GDM1 (cell line): ENCODE measurements at regions not wholly inside any gene's neighbourhood (a gene's known extent, or its start where the extent isn't known, plus 50 kb on each side); places are given as distances from the start of the nearest gene placed in this dataset.

Experiments
- DNase-seq: peaks from one replicate; lab custom pipeline; 2025; lab: John Stamatoyannopoulos, UW

GRCh38 chr9:118306801-118307200 is 602.6 kb downstream of the TLR4 start:
- no peak for DNase-seq

GRCh38 chr9:118313965-118314364 is 609.8 kb downstream of the TLR4 start:
- DNase-seq: no peak

- no peak for DNase-seq
Measured at GRCh38 chr9:118316831-118317343, 612.7 kb downstream of the TLR4 start.

GRCh38 chr9:118318770-118319431 is 614.7 kb downstream of the TLR4 start:
- no peak for DNase-seq

- no peak for DNase-seq
Measured at GRCh38 chr9:118321788-118322187, 617.6 kb downstream of the TLR4 start.

- no peak for DNase-seq
Measured at GRCh38 chr9:118324706-118325105, 620.5 kb downstream of the TLR4 start.

- no peak for DNase-seq
Measured at GRCh38 chr9:118325757-118326156, 621.6 kb downstream of the TLR4 start.

- DNase-seq: no peak
Measured at GRCh38 chr9:118326326-118326725, 622.1 kb downstream of the TLR4 start.

GRCh38 chr9:118330191-118330986 is 626.2 kb downstream of the TLR4 start:
- no peak for DNase-seq

- no peak for DNase-seq
Measured at GRCh38 chr9:118331622-118332045, 627.4 kb downstream of the TLR4 start.

- DNase-seq: no peak
Measured at GRCh38 chr9:118336250-118336942, 632.2 kb downstream of the TLR4 start.

GRCh38 chr9:118336943-118337330 is 632.7 kb downstream of the TLR4 start:
- DNase-seq: no peak

- DNase-seq: no peak
Measured at GRCh38 chr9:118360036-118360435, 655.8 kb downstream of the TLR4 start.

GRCh38 chr9:118362123-118362522 is 657.9 kb downstream of the TLR4 start:
- DNase-seq: no peak

- DNase-seq: no peak
Measured at GRCh38 chr9:118362596-118362995, 658.4 kb downstream of the TLR4 start.

GRCh38 chr9:118364266-118365106 is 660.3 kb downstream of the TLR4 start:
- no peak for DNase-seq

GRCh38 chr9:118366228-118366627 is 662.0 kb downstream of the TLR4 start:
- DNase-seq: no peak

- DNase-seq: no peak
Measured at GRCh38 chr9:118367383-118367782, 663.2 kb downstream of the TLR4 start.

GRCh38 chr9:118384531-118385100 is 680.4 kb downstream of the TLR4 start:
- DNase-seq: no peak

- DNase-seq: no peak
Measured at GRCh38 chr9:118395415-118395814, 691.2 kb downstream of the TLR4 start.

GRCh38 chr9:118401546-118401945 is 697.3 kb downstream of the TLR4 start:
- DNase-seq: no peak
